Thoracic aorta (tissue), 2 donors: ENCODE measurements at regions not wholly inside any gene's neighbourhood (a gene's known extent, or its start where the extent isn't known, plus 50 kb on each side); places are given as distances from the start of the nearest gene placed in this dataset.

Experiments
- ATAC-seq: fragments of 150-250 bp; one replicate; pipeline ENCODE4 v1.8.0; 2017; ENCODE audit warnings: low read depth; ENCODE audit not compliant: insufficient number of reproducible peaks, low FRiP score
- DNase-seq: peaks from one replicate; pipeline ENCODE4 v3.0.0-alpha.2; 2020; ENCODE audit warnings: low spot score
- H3K27ac ChIP-seq, 2 donors: fragments of 200-600 bp; sonication (generic); 1 replicate in 1 of 2; 2 replicates in 1 of 2; pipeline ENCODE4 v1.5.1; 2016; ENCODE audit warnings: mild to moderate bottlenecking in 2 of 2, moderate library complexity in 2 of 2
- H3K27me3 ChIP-seq: fragments of 200-600 bp; sonication (generic); replicated peaks from 2 replicates; pipeline ENCODE4 v1.6.0; 2016; ENCODE audit warnings: mild to moderate bottlenecking; ENCODE audit not compliant: insufficient read depth
- H3K36me3 ChIP-seq: fragments of 200-600 bp; sonication (generic); one replicate; pipeline ENCODE4 v1.5.1; 2016
- H3K4me1 ChIP-seq, 2 donors: fragments of 200-600 bp; sonication (generic); 1 replicate in 1 of 2; 2 replicates in 1 of 2; pipeline versions ENCODE4 v1.5.1 to v1.6.0; 2016; ENCODE audit warnings: low read depth in 2 of 2, mild to moderate bottlenecking in 1 of 2; ENCODE audit not compliant: control insufficient read depth in 1 of 2
- H3K4me3 ChIP-seq: fragments of 200-600 bp; sonication (generic); 2 replicates; pipeline ENCODE4 v1.5.1; 2016; ENCODE audit warnings: mild to moderate bottlenecking
- H3K9me3 ChIP-seq: fragments of 200-600 bp; sonication (generic); 2 replicates; pipeline ENCODE4 v1.5.1; 2016
- TF ChIP-seq, protein P1 (sequence below): fragments of 200-600 bp; sonication (generic); IDR thresholded peaks from one replicate; pipeline ENCODE4 v1.5.1; 2019; ENCODE audit warnings: antibody characterized with exemption

DNA sequence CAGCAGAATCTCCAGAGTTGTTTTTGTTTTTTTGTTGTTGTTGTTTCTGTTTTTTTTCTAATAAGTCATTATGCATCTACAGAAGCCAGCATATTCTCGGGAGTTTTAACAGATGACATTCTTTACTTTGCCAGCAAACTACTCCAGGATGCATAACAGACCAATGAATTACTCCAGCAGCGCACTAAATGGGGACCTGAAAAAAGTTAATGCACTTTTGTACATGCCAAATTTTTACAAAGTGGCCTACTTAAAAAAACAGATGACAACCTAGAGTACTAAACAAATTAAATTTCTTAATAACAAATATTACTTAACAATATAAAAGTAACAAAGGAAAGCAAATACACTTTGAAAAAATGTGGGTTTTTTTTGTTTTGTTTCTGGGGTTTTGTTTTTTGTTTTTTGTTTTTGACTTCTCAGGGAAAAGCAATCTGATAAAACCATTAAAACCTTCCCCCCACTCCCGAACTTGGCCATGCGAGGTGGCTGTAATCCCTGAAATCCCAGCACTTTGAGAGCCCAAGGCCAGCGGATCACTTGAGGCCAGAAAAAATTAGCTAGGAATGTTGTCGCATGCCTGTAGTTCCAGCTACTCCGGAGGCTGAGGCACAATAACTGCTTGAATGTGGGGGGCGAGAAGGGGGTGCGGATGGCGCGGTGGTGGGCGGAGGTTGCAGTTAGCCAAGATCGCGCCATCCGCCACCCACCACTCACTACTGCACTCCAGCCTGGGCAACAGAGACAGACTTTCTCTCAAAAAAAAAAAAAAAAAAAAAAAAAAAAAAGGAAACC is 352.4 kb downstream of the CETN3 start:
- H3K4me3 ChIP-seq: peak overlapping the region; percentile 46
- no peak for ATAC-seq

DNA sequence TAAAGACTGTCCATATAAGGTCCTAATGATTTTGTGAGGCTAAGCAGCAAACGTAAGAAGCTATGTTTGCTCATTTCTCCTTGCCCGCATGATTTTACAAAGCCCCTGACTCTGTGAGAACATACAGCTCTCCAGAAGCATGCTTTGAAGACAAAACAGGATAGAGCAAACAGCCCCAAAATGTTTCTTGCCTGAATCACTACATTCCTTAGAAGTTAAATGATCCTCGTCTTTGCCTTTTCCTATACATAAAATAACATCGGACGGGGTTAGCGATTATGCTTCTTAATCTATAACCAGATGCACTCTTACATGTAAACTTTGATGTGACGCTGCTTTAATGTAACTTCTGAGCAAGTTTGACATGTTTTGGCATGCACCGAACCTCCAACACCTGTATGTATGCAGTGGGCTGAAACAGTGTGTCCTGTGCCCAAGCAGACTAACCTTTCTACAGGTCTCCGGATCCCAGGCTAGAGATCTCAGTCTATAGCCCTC is 353.7 kb downstream of the CETN3 start:
- no peak for DNase-seq
- no peaks in the 10 kb centered on the region for H3K9me3 ChIP-seq
- peaks cover 11 to 43% of the 10 kb centered on the region in 2 donors for H3K4me1 ChIP-seq
- TF ChIP-seq, protein P1, sequence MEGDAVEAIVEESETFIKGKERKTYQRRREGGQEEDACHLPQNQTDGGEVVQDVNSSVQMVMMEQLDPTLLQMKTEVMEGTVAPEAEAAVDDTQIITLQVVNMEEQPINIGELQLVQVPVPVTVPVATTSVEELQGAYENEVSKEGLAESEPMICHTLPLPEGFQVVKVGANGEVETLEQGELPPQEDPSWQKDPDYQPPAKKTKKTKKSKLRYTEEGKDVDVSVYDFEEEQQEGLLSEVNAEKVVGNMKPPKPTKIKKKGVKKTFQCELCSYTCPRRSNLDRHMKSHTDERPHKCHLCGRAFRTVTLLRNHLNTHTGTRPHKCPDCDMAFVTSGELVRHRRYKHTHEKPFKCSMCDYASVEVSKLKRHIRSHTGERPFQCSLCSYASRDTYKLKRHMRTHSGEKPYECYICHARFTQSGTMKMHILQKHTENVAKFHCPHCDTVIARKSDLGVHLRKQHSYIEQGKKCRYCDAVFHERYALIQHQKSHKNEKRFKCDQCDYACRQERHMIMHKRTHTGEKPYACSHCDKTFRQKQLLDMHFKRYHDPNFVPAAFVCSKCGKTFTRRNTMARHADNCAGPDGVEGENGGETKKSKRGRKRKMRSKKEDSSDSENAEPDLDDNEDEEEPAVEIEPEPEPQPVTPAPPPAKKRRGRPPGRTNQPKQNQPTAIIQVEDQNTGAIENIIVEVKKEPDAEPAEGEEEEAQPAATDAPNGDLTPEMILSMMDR: no peak
- peak overlapping the region; percentile 11 to 59 for H3K27ac ChIP-seq
- H3K4me3 ChIP-seq: peak overlapping the region; percentile 25
- ATAC-seq: no peak
- H3K36me3 ChIP-seq: no peaks in the 10 kb centered on the region
- no peaks in the 10 kb centered on the region for H3K27me3 ChIP-seq

More for the DNA sequence above, 352.4 kb downstream of the CETN3 start:
- peaks cover 11 to 32% of the 10 kb centered on the region in 2 donors for H3K4me1 ChIP-seq
- H3K27me3 ChIP-seq: no peaks in the 10 kb centered on the region
- no peaks in the 10 kb centered on the region for H3K36me3 ChIP-seq
- no peaks in the 10 kb centered on the region for H3K9me3 ChIP-seq
- DNase-seq: no peak
- peak overlapping the region in 1 of 2 donors; percentile 20 for H3K27ac ChIP-seq
- TF ChIP-seq, protein P1: no peak

DNA sequence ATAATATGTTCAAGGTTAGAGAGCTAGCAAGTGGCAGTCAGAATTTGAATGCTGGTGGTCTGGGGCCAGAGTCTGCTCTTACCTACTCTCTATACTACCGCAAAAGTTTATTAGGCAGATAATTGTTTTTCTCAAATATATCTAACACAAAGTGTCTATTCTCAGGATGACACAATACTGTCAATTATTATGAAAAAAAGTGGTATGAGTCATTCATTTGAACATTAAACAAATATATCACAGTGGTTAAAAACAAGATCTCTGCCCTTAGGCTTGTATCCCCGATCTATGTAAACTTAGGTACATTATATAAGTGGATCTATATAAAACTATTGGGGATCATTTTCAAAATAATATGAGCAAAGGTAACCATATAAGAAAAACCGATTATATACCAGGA is 354.9 kb downstream of the CETN3 start:
- DNase-seq: no peak
- Histone ChIP-seq H3K4me3 (no peak overlapping the region), H3K36me3 (no peaks in the 10 kb centered on the region), H3K27me3 (no peaks in the 10 kb centered on the region), H3K4me1 (peaks cover 11 to 56% of the 10 kb centered on the region in 2 donors), H3K9me3 (no peaks in the 10 kb centered on the region), H3K27ac (no peak overlapping the region)
- TF ChIP-seq, protein P1: no peak
- no peak for ATAC-seq

DNA sequence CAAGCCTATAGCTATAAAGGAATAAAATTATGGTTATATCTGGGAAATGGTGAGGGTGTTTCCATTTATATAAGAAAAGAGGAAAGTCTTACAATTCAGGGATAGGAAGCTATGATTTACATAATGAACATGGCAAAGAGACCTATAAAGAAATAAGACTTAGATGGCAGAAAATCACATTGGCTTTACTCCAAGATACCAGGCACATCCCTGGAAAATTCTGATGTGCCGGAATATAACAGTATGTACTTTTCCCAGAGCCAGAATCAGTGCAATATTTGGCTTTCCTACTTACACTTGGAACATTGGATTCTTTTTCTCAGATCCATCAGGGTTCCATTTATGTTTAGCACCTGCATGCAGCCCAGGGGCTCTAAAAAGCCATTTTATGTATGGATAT is 357.8 kb downstream of the CETN3 start:
- no peak for DNase-seq
- TF ChIP-seq, protein P1: no peak
- no peaks in the 10 kb centered on the region for H3K36me3 ChIP-seq
- H3K27me3 ChIP-seq: no peaks in the 10 kb centered on the region
- H3K4me1 ChIP-seq: peaks cover 8 to 56% of the 10 kb centered on the region in 2 donors
- H3K9me3 ChIP-seq: no peaks in the 10 kb centered on the region
- no peak for ATAC-seq
- H3K4me3 ChIP-seq: no peak overlapping the region
- H3K27ac ChIP-seq: no peak overlapping the region

DNA sequence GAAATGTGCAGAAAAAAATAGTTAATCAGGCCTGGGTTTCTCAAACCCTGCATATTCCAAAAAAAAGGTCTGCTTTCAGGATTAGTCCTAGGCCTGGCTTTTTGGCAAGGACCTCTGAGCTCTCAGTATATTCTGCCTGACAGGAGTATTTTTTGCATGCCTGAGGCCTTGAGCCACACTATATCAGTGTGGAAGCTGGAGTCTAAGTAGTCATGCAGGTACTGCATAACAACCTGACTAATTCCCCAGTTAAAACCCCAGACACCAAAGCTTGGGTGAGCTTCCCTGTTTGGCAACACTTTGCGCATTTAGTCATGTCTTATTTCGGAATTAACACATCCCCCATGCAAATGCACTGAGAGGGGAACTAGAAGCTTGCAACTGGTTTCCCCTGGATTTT is 359.5 kb downstream of the CETN3 start:
- no peaks in the 10 kb centered on the region for H3K9me3 ChIP-seq
- TF ChIP-seq, protein P1: no peak
- ATAC-seq: no peak
- H3K27ac ChIP-seq: no peak overlapping the region
- no peak overlapping the region for H3K4me3 ChIP-seq
- no peak for DNase-seq
- H3K27me3 ChIP-seq: no peaks in the 10 kb centered on the region
- H3K4me1 ChIP-seq: peaks cover 0 to 39% of the 10 kb centered on the region in 2 donors
- no peaks in the 10 kb centered on the region for H3K36me3 ChIP-seq
